HCT116 (cell line): ENCODE measurements at regions not wholly inside any gene's neighbourhood (a gene's known extent, or its start where the extent isn't known, plus 50 kb on each side); places are given as distances from the start of the nearest gene placed in this dataset.

Experiments used
- ATAC-seq: fragments of 200-7000 bp; cut with Tn5 transposase; 2 replicates; pipeline ENCODE4 v1.9.1; 2020; ENCODE audit warnings: mild to moderate bottlenecking, moderate library complexity
- BruUV-seq: library from RNA; stranded (reverse); fragments of 400-500 nt; replicated peaks from 2 replicates; lab custom pipeline; 2021; lab: Mats Ljungman, UMichigan
- CTCF ChIA-PET: fragments of 300-600 bp; sonication (Branson Sonifier 250); formaldehyde crosslinking; loops from one replicate; lab custom pipeline; 2021; ENCODE audit warnings: antibody characterized with exemption; lab: Charles Lee
- POLR2A ChIA-PET: fragments of 300-600, 350-600 bp; sonication (Branson Sonifier 250); formaldehyde crosslinking; loops from one replicate; lab custom pipeline; 2021; ENCODE audit warnings: antibody characterized with exemption; lab: Charles Lee
- RAD21 ChIA-PET, 2 experiments: fragments of 300-600 bp; sonication (Branson Sonifier 250); formaldehyde crosslinking; loops; one replicate each; lab custom pipeline; 2023; ENCODE audit warnings: low total read pairs in 2 of 2; ENCODE audit not compliant: uncharacterized antibody in 2 of 2, unreplicated experiment in 2 of 2, low non-redundant PET in 1 of 2; lab: Charles Lee
- DNase-seq: peaks from one replicate; pipeline ENCODE4 v3.0.0-alpha.2; 2010; ENCODE audit warnings: low read depth, low spot score
- H2AFZ ChIP-seq: fragments of 200-600 bp; shearing (Covaris generic), sonication (generic); 2 replicates; pipeline ENCODE4 v1.6.1; 2017; ENCODE audit warnings: low read depth, mixed run types, mixed read lengths, antibody characterized with exemption, low read length; ENCODE audit not compliant: poor library complexity, severe bottlenecking
- H3K27ac ChIP-seq: 2 replicates; pipeline ENCODE4 v1.5.1; 2012; ENCODE audit warnings: low read depth, low read length
- H3K27me3 ChIP-seq: fragments of 200-600 bp; sonication (generic); 2 replicates; pipeline ENCODE4 v1.6.1; 2016; ENCODE audit warnings: mixed run types, low read length, mixed read lengths; ENCODE audit not compliant: insufficient read depth
- H3K36me3 ChIP-seq, 2 experiments: fragments of 200-500 bp in 1 of 2; fragments of 200-600 bp in 1 of 2; sonication (Bioruptor generic) in 1 of 2; sonication (generic) in 1 of 2; 2 replicates each; pipeline versions ENCODE4 v1.5.1 to v1.6.1; 2014 to 2016; ENCODE audit warnings: low read length in 2 of 2, inconsistent platforms in 1 of 2, mixed read lengths in 1 of 2, mixed run types in 1 of 2; ENCODE audit not compliant: insufficient read depth in 2 of 2, control insufficient read depth in 1 of 2
- H3K4me1 ChIP-seq, 2 experiments: fragments of 200-600 bp in 1 of 2; sonication (generic) in 1 of 2; 2 replicates each; pipeline versions ENCODE4 v1.5.1 to v1.6.1; 2012 to 2017; ENCODE audit warnings: low read length in 2 of 2, inconsistent platforms in 1 of 2, mild to moderate bottlenecking in 1 of 2, mixed read lengths in 1 of 2, mixed run types in 1 of 2, moderate library complexity in 1 of 2; ENCODE audit not compliant: insufficient read depth in 2 of 2, control insufficient read depth in 1 of 2
- H3K4me2 ChIP-seq: fragments of 200-600 bp; sonication (generic); 2 replicates; pipeline ENCODE4 v1.6.1; 2017; ENCODE audit warnings: mixed run types, low read length, mixed read lengths
- H3K4me3 ChIP-seq, 2 experiments: fragments of 200-600 bp in 1 of 2; sonication (generic) in 1 of 2; replicated peaks in 1 of 2; 2 replicates each; pipeline ENCODE4 v1.5.1; 2011 to 2016; ENCODE audit warnings: low read length in 2 of 2, control low read depth in 1 of 2, low read depth in 1 of 2, mild to moderate bottlenecking in 1 of 2, mixed read lengths in 1 of 2, mixed run types in 1 of 2
- H3K79me2 ChIP-seq: fragments of 200-600 bp; sonication (generic); 2 replicates; pipeline ENCODE4 v1.6.1; 2017; ENCODE audit warnings: mild to moderate bottlenecking, mixed run types, low read length, moderate library complexity, mixed read lengths; ENCODE audit not compliant: insufficient read depth
- H3K9ac ChIP-seq: fragments of 200-600 bp; sonication (generic); 2 replicates; pipeline ENCODE4 v1.6.1; 2016; ENCODE audit warnings: low read length, mixed read lengths
- H3K9me2 ChIP-seq: fragments of 200-600 bp; sonication (generic), shearing (Covaris generic); 2 replicates; pipeline ENCODE4 v1.6.1; 2017; ENCODE audit warnings: mixed run types, mild to moderate bottlenecking, moderate library complexity; ENCODE audit not compliant: insufficient read depth
- H3K9me3 ChIP-seq, 2 experiments: fragments of 200-500 bp in 1 of 2; fragments of 200-600 bp in 1 of 2; sonication (Bioruptor generic) in 1 of 2; sonication (generic) in 1 of 2; 2 replicates each; pipeline ENCODE4 v1.6.1; 2014 to 2017; ENCODE audit warnings: low read length in 2 of 2, mixed read lengths in 2 of 2, inconsistent platforms in 1 of 2, low read depth in 1 of 2, mild to moderate bottlenecking in 1 of 2, mixed run types in 1 of 2, moderate library complexity in 1 of 2; ENCODE audit not compliant: control insufficient read depth in 1 of 2, insufficient read depth in 1 of 2
- H4K20me1 ChIP-seq: fragments of 200-600 bp; sonication (generic), shearing (Covaris generic); 2 replicates; pipeline ENCODE4 v1.6.1; 2017; ENCODE audit warnings: mixed run types, mild to moderate bottlenecking, moderate library complexity; ENCODE audit not compliant: insufficient read depth
- CBX3 ChIP-seq: IDR thresholded peaks from 2 replicates; pipeline ENCODE4 v1.6.1; 2012; ENCODE audit warnings: low read depth
- CEBPB ChIP-seq: IDR thresholded peaks from 2 replicates; pipeline ENCODE4 v1.6.1; 2012; ENCODE audit warnings: low read depth
- EGR1 ChIP-seq: IDR thresholded peaks from 2 replicates; pipeline ENCODE4 v1.6.1; 2012; ENCODE audit warnings: low read depth
- ELF1 ChIP-seq: IDR thresholded peaks from 2 replicates; pipeline ENCODE4 v1.6.1; 2012; ENCODE audit warnings: low read depth, borderline replicate concordance
- EZH2phosphoT487 ChIP-seq: fragments of 200-600 bp; IDR thresholded peaks from 2 replicates; pipeline ENCODE4 v1.6.1; 2018; ENCODE audit warnings: antibody characterized with exemption, borderline replicate concordance
- FOSL1 ChIP-seq: IDR thresholded peaks from 2 replicates; pipeline ENCODE4 v1.6.1; 2012; ENCODE audit warnings: low read depth
- JUND ChIP-seq: IDR thresholded peaks from 2 replicates; pipeline ENCODE4 v1.6.1; 2012
- POLR2A ChIP-seq: IDR thresholded peaks from 2 replicates; pipeline ENCODE4 v1.7.0; 2011; ENCODE audit warnings: borderline replicate concordance; ENCODE audit not compliant: insufficient read depth, insufficient read length; ENCODE audit errors: extremely low read depth
- POLR2AphosphoS5 ChIP-seq: IDR thresholded peaks from 2 replicates; pipeline ENCODE4 v1.6.1; 2011; ENCODE audit warnings: mild to moderate bottlenecking, low read depth, low read length, moderate library complexity
- RAD21 ChIP-seq: IDR thresholded peaks from 2 replicates; pipeline ENCODE4 v1.6.1; 2012; ENCODE audit warnings: low read depth, mild to moderate bottlenecking
- SIN3A ChIP-seq: IDR thresholded peaks from 2 replicates; pipeline ENCODE4 v1.6.1; 2012; ENCODE audit warnings: low read depth
- SP1 ChIP-seq: IDR thresholded peaks from 2 replicates; pipeline ENCODE4 v1.6.1; 2012; ENCODE audit warnings: low read depth
- SRF ChIP-seq: IDR thresholded peaks from 2 replicates; pipeline ENCODE4 v1.6.1; 2012; ENCODE audit warnings: low read depth
- TCF7L2 ChIP-seq: IDR thresholded peaks from 2 replicates; pipeline ENCODE4 v1.7.0; 2011; ENCODE audit warnings: borderline replicate concordance, inconsistent platforms; ENCODE audit not compliant: insufficient read depth, insufficient read length; ENCODE audit errors: extremely low read depth
- YY1 ChIP-seq: IDR thresholded peaks from 2 replicates; pipeline ENCODE4 v1.6.1; 2011; ENCODE audit warnings: low read length, low read depth, moderate library complexity, mild to moderate bottlenecking; ENCODE audit not compliant: insufficient replicate concordance; ENCODE audit errors: extremely low read depth
- ZFX ChIP-seq: fragments of 450-650 bp; IDR thresholded peaks from 2 replicates; pipeline ENCODE4 v1.6.1; 2017
- ZNF274 ChIP-seq: fragments of 200-500 bp; sonication (Bioruptor generic); IDR thresholded peaks from 2 replicates; pipeline ENCODE4 v1.6.1; 2014; ENCODE audit warnings: mild to moderate bottlenecking, low read depth, low read length, inconsistent platforms
- intact Hi-C: fragments of 100-400 bp; cut with micrococcal nuclease; formaldehyde crosslinking; loops from 2 replicates; pipeline ENCODE4 v1.10.0; 2022
- TF ChIP-seq, protein P1 (sequence below): IDR thresholded peaks from 2 replicates; pipeline ENCODE4 v1.6.1; 2012
- TF ChIP-seq, protein P2 (sequence below): IDR thresholded peaks from 2 replicates; pipeline ENCODE4 v1.6.1; 2011; ENCODE audit warnings: mild to moderate bottlenecking, low read length, moderate library complexity; ENCODE audit not compliant: insufficient replicate concordance; ENCODE audit errors: extremely low read depth

DNA sequence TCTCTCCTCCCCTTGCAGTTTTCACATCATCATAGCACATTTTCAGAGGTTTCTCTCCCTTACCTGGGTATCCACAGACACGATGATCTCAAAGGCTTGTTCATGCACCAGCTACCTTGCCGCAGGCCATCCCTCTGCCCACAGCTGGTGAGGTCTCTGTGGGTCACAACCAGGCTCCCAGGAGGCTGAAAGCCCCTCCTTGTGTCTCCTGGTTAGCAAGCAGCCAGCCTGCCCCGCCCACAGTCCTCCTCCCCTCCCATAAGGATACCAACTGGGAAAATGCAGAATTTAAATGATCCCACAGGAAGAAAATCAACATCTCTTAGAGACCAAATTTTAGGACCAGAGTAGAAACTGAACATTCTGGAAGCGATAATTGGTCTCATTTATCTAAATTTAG lies 213.5 kb upstream of the PPP2R3A start:
- no peak overlapping the region for H3K4me2 ChIP-seq
- intact Hi-C loops, result no loop called here
- no peaks in the 10 kb centered on the region for H3K79me2 ChIP-seq
- peaks cover 50% of the 10 kb centered on the region for H3K27me3 ChIP-seq
- no peaks in the 10 kb centered on the region for H3K36me3 ChIP-seq
- BruUV-seq, result no TSS peak
- H3K4me1 ChIP-seq, result no peaks in the 10 kb centered on the region
- no peak for DNase-seq
- TF ChIP-seq, protein P1, sequence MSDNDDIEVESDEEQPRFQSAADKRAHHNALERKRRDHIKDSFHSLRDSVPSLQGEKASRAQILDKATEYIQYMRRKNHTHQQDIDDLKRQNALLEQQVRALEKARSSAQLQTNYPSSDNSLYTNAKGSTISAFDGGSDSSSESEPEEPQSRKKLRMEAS, result no peak
- TF ChIP-seq CEBPB (no peak), JUND (no peak), SRF (no peak), CBX3 (no peak), POLR2A (no peak), RAD21 (no peak), FOSL1 (no peak), SIN3A (no peak), YY1 (no peak), POLR2AphosphoS5 (no peak), ELF1 (no peak), EZH2phosphoT487 (no peak), TCF7L2 (no peak), SP1 (no peak), ZNF274 (no peak), EGR1 (no peak), ZFX (no peak)
- TF ChIP-seq, protein P2, sequence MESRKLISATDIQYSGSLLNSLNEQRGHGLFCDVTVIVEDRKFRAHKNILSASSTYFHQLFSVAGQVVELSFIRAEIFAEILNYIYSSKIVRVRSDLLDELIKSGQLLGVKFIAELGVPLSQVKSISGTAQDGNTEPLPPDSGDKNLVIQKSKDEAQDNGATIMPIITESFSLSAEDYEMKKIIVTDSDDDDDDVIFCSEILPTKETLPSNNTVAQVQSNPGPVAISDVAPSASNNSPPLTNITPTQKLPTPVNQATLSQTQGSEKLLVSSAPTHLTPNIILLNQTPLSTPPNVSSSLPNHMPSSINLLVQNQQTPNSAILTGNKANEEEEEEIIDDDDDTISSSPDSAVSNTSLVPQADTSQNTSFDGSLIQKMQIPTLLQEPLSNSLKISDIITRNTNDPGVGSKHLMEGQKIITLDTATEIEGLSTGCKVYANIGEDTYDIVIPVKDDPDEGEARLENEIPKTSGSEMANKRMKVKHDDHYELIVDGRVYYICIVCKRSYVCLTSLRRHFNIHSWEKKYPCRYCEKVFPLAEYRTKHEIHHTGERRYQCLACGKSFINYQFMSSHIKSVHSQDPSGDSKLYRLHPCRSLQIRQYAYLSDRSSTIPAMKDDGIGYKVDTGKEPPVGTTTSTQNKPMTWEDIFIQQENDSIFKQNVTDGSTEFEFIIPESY, result no peak
- no peaks in the 10 kb centered on the region for H4K20me1 ChIP-seq
- no peak for ATAC-seq
- H3K9me3 ChIP-seq, result no peaks in the 10 kb centered on the region
- ChIA-PET POLR2A (no interaction called here), CTCF (no interaction called here), RAD21 (no interaction called here)
- H3K9me2 ChIP-seq, result no peaks in the 10 kb centered on the region
- no peak overlapping the region for H3K27ac ChIP-seq
- no peak overlapping the region for H2AFZ ChIP-seq
- no peak overlapping the region for H3K9ac ChIP-seq
- no peak overlapping the region for H3K4me3 ChIP-seq
